NCI-H1436 treated with DMSO at 0.1 percent for 48 hours (cell line): ENCODE measurements at regions not wholly inside any gene's neighbourhood (a gene's known extent, or its start where the extent isn't known, plus 50 kb on each side); places are given as distances from the start of the nearest gene placed in this dataset.
"Not testable (repeated sequence)": the region's sequence is repeated elsewhere in the genome, so short reads cannot be mapped to it uniquely, and the experiment has no call there.

Experiments
- DNase-seq: peaks from one replicate; lab custom pipeline; 2025; lab: John Stamatoyannopoulos, UW

GRCh38 chr6:10180138-10181074 lies 234.5 kb downstream of the TFAP2A start:
- DNase-seq: no peak

GRCh38 chr6:10177704-10178103 lies 237.2 kb downstream of the TFAP2A start:
- DNase-seq: no peak

- no peak for DNase-seq
These were observed 239.5 kb downstream of the TFAP2A start for GRCh38 chr6:10175362-10175761.

- DNase-seq: no peak
These were observed 240.1 kb downstream of the TFAP2A start for GRCh38 chr6:10174761-10175160.

GRCh38 chr6:10174056-10174455 lies 240.8 kb downstream of the TFAP2A start:
- no peak for DNase-seq

- not testable (repeated sequence) for DNase-seq
These were observed 243.2 kb downstream of the TFAP2A start for GRCh38 chr6:10171706-10172105.

- no peak for DNase-seq
These were observed 244.1 kb downstream of the TFAP2A start for GRCh38 chr6:10170816-10171215.

GRCh38 chr6:10166031-10166430 lies 248.8 kb downstream of the TFAP2A start:
- no peak for DNase-seq

GRCh38 chr6:10163203-10163962 lies 251.5 kb downstream of the TFAP2A start:
- no peak for DNase-seq

- DNase-seq: no peak
These were observed 258.0 kb downstream of the TFAP2A start for GRCh38 chr6:10156875-10157274.

- no peak for DNase-seq
These were observed 260.6 kb downstream of the TFAP2A start for GRCh38 chr6:10154251-10154650.

- DNase-seq: no peak
These were observed 263.5 kb downstream of the TFAP2A start for GRCh38 chr6:10151144-10151915.

- DNase-seq: no peak
These were observed 265.3 kb downstream of the TFAP2A start for GRCh38 chr6:10149603-10150002.

- DNase-seq: no peak
These were observed 268.0 kb downstream of the TFAP2A start for GRCh38 chr6:10146715-10147451.

- no peak for DNase-seq
These were observed 270.1 kb downstream of the TFAP2A start for GRCh38 chr6:10144772-10145171.

GRCh38 chr6:10141746-10142443 lies 273.0 kb downstream of the TFAP2A start:
- no peak for DNase-seq

- DNase-seq: peak; percentile 30
These were observed 274.1 kb downstream of the TFAP2A start for GRCh38 chr6:10140824-10141223.

- DNase-seq: no peak
These were observed 274.7 kb downstream of the TFAP2A start for GRCh38 chr6:10140136-10140535.

- DNase-seq: no peak
These were observed 276.0 kb downstream of the TFAP2A start for GRCh38 chr6:10138917-10139316.

GRCh38 chr6:10136636-10137035 lies 278.2 kb downstream of the TFAP2A start:
- no peak for DNase-seq

- DNase-seq: not testable (repeated sequence)
These were observed 280.7 kb downstream of the TFAP2A start for GRCh38 chr6:10134185-10134584.
